Muscle layer of duodenum (tissue), 2 donors: ENCODE measurements at regions not wholly inside any gene's neighbourhood (a gene's known extent, or its start where the extent isn't known, plus 50 kb on each side); places are given as distances from the start of the nearest gene placed in this dataset.

Experiments used
- H3K27ac ChIP-seq: one replicate; pipeline ENCODE4 v1.7.0; 2013; ENCODE audit warnings: mild to moderate bottlenecking, low read length
- H3K27me3 ChIP-seq: one replicate; pipeline ENCODE4 v1.7.0; 2013; ENCODE audit warnings: low read depth, mild to moderate bottlenecking, control low read depth, low read length
- H3K36me3 ChIP-seq, 2 donors: one replicate each; pipeline ENCODE4 v1.7.0; 2013; ENCODE audit warnings: low read length in 2 of 2, control low read depth in 1 of 2, mild to moderate bottlenecking in 1 of 2; ENCODE audit not compliant: insufficient read depth in 2 of 2, control insufficient read depth in 1 of 2
- H3K4me1 ChIP-seq, 2 donors: one replicate each; pipeline ENCODE4 v1.7.0; 2013; ENCODE audit warnings: low read length in 2 of 2, mild to moderate bottlenecking in 2 of 2, control low read depth in 1 of 2, moderate library complexity in 1 of 2; ENCODE audit not compliant: insufficient read depth in 2 of 2, control insufficient read depth in 1 of 2
- H3K4me3 ChIP-seq, 2 donors: one replicate each; pipeline ENCODE4 v1.7.0; 2013; ENCODE audit warnings: low read length in 2 of 2, low read depth in 1 of 2, mild to moderate bottlenecking in 1 of 2
- H3K9me3 ChIP-seq, 2 donors: one replicate each; pipeline ENCODE4 v1.7.0; 2013; ENCODE audit warnings: low read length in 2 of 2, control low read depth in 1 of 2, mild to moderate bottlenecking in 1 of 2; ENCODE audit not compliant: control insufficient read depth in 1 of 2
- donor health status: healthy.

GRCh38 chr5:86125731-86126601 lies 491.8 kb upstream of the COX7C start:
- no peaks in the 10 kb centered on the region for H3K4me1 ChIP-seq
- H3K4me3 ChIP-seq, result no peak overlapping the region
- H3K36me3 ChIP-seq, result no peaks in the 10 kb centered on the region
- no peaks in the 10 kb centered on the region for H3K27me3 ChIP-seq
- no peaks in the 10 kb centered on the region for H3K9me3 ChIP-seq
- no peak overlapping the region for H3K27ac ChIP-seq

GRCh38 chr5:86127696-86128095 lies 490.0 kb upstream of the COX7C start:
- Histone ChIP-seq H3K36me3 (no peaks in the 10 kb centered on the region), H3K4me3 (no peak overlapping the region), H3K9me3 (no peaks in the 10 kb centered on the region), H3K27me3 (no peaks in the 10 kb centered on the region), H3K4me1 (no peaks in the 10 kb centered on the region), H3K27ac (no peak overlapping the region)

- H3K4me1 ChIP-seq, result no peaks in the 10 kb centered on the region
- H3K9me3 ChIP-seq, result no peaks in the 10 kb centered on the region
- no peaks in the 10 kb centered on the region for H3K27me3 ChIP-seq
- no peaks in the 10 kb centered on the region for H3K36me3 ChIP-seq
- no peak overlapping the region for H3K4me3 ChIP-seq
- H3K27ac ChIP-seq, result no peak overlapping the region
Measured at GRCh38 chr5:86129009-86129408, 488.7 kb upstream of the COX7C start.

GRCh38 chr5:86137297-86137696 lies 480.4 kb upstream of the COX7C start:
- H3K27ac ChIP-seq, result no peak overlapping the region
- H3K4me1 ChIP-seq, result no peaks in the 10 kb centered on the region
- no peaks in the 10 kb centered on the region for H3K36me3 ChIP-seq
- H3K9me3 ChIP-seq, result no peaks in the 10 kb centered on the region
- H3K27me3 ChIP-seq, result no peaks in the 10 kb centered on the region
- no peak overlapping the region for H3K4me3 ChIP-seq

- Histone ChIP-seq H3K27ac (no peak overlapping the region), H3K27me3 (no peaks in the 10 kb centered on the region), H3K4me1 (no peaks in the 10 kb centered on the region), H3K9me3 (no peaks in the 10 kb centered on the region), H3K36me3 (no peaks in the 10 kb centered on the region), H3K4me3 (no peak overlapping the region)
Measured at GRCh38 chr5:86143837-86144236, 473.9 kb upstream of the COX7C start.

GRCh38 chr5:86152988-86153560 lies 464.7 kb upstream of the COX7C start:
- Histone ChIP-seq H3K4me1 (no peaks in the 10 kb centered on the region), H3K36me3 (no peaks in the 10 kb centered on the region), H3K4me3 (no peak overlapping the region), H3K9me3 (no peaks in the 10 kb centered on the region), H3K27ac (no peak overlapping the region), H3K27me3 (no peaks in the 10 kb centered on the region)

- Histone ChIP-seq H3K9me3 (no peaks in the 10 kb centered on the region), H3K4me1 (no peaks in the 10 kb centered on the region), H3K27ac (no peak overlapping the region), H3K27me3 (no peaks in the 10 kb centered on the region), H3K36me3 (no peaks in the 10 kb centered on the region), H3K4me3 (no peak overlapping the region)
Measured at GRCh38 chr5:86155796-86156195, 461.9 kb upstream of the COX7C start.

GRCh38 chr5:86170194-86170593 lies 447.5 kb upstream of the COX7C start:
- Histone ChIP-seq H3K27ac (no peak overlapping the region), H3K9me3 (no peaks in the 10 kb centered on the region), H3K4me1 (peaks cover 0 to 11% of the 10 kb centered on the region in 2 donors), H3K27me3 (no peaks in the 10 kb centered on the region), H3K36me3 (no peaks in the 10 kb centered on the region), H3K4me3 (no peak overlapping the region)

GRCh38 chr5:86175224-86175623 lies 442.5 kb upstream of the COX7C start:
- H3K27ac ChIP-seq, result no peak overlapping the region
- no peaks in the 10 kb centered on the region for H3K36me3 ChIP-seq
- no peaks in the 10 kb centered on the region for H3K27me3 ChIP-seq
- no peaks in the 10 kb centered on the region for H3K9me3 ChIP-seq
- H3K4me3 ChIP-seq, result no peak overlapping the region
- H3K4me1 ChIP-seq, result peaks cover 0 to 11% of the 10 kb centered on the region in 2 donors

- no peaks in the 10 kb centered on the region for H3K9me3 ChIP-seq
- H3K27ac ChIP-seq, result no peak overlapping the region
- H3K4me1 ChIP-seq, result no peaks in the 10 kb centered on the region
Measured at GRCh38 chr5:86199287-86199686, 418.5 kb upstream of the COX7C start.

GRCh38 chr5:86228147-86228546 lies 389.6 kb upstream of the COX7C start:
- Histone ChIP-seq H3K27ac (no peak overlapping the region), H3K9me3 (peaks cover 0 to 5% of the 10 kb centered on the region in 2 donors), H3K4me1 (no peaks in the 10 kb centered on the region), H3K27me3 (no peaks in the 10 kb centered on the region), H3K4me3 (no peak overlapping the region), H3K36me3 (no peaks in the 10 kb centered on the region)

More at GRCh38 chr5:86199287-86199686, 418.5 kb upstream of the COX7C start:
- Histone ChIP-seq H3K27me3 (no peaks in the 10 kb centered on the region), H3K36me3 (no peaks in the 10 kb centered on the region), H3K4me3 (no peak overlapping the region)
